GM18507 (cell line): ENCODE measurements at regions not wholly inside any gene's neighbourhood (a gene's known extent, or its start where the extent isn't known, plus 50 kb on each side); places are given as distances from the start of the nearest gene placed in this dataset.
"Not testable (repeated sequence)": the region's sequence is repeated elsewhere in the genome, so short reads cannot be mapped to it uniquely, and the experiment has no call there.

ENCODE experiments used
- DNase-seq: peaks from one replicate; pipeline ENCODE4 v3.0.0; 2011; ENCODE audit warnings: low read depth; ENCODE audit not compliant: insufficient read length; ENCODE audit errors: extremely low spot score
- FAIRE-seq: peaks from 2 replicates; lab custom pipeline; 2011; peaks lifted over from hg19 to GRCh38; lab: Jason Lieb, UNC

DNA sequence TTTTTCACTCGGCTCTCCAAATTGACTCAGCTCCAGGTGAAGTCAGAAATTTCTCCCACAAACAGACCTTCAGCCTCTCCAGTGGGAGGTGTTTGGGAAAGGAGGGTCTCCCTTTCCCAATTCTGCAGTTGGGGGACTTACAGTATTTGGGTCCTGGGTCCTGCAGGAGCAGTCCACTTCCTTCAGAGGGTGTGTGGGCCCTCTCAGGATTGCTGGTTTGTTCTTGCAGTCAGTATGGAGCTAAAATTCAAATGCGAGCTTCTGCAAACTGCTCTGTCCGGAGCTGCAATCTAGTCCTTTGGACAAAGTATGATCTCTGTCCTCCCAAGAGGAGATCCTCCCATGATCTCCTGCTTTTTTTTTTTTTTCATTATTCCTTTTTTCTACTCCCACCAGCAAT is 87.9 kb upstream of the MSTN start:
- FAIRE-seq (no peak), DNase-seq (no peak)

DNA sequence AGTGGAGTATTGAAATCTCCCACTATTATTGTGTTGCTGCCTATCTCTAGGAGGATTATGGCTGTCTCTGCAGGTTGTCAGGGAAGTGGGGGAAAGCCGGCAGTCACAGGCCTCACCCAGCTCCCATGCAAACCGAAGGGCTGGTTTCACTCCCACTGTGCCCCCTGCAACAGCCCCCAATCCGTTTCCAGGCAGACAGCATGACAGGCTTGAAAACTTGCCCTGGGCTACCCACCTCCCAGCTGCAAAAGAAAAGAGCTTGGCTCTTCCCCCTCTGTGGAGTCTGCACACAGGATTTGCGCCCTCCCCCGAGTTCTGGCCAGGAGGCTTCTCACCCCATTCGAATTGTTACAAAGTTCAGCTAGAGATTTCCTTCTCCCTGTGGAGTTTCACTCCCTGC is 87.4 kb upstream of the MSTN start:
- FAIRE-seq: no peak
- no peak for DNase-seq

DNA sequence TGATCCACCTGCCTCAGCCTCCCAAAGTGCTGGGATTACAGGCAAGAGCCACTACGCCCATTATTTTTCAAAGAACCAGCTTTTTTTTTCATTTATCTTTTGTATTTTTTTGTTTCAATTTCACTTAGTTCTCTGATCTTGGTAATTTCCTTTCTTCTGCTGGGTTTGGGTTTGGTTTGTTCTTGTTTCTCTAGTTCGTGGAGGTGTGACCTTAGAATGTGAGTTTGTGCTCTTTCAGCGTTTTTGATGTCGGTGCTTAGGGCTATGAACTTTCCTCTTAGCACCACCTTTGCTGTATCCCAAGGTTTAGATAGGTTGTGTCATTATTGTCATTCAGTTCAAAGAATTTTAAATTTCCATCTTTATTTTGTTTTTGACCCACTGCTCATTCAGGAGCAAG is 86.7 kb upstream of the MSTN start:
- no peak for FAIRE-seq

DNA sequence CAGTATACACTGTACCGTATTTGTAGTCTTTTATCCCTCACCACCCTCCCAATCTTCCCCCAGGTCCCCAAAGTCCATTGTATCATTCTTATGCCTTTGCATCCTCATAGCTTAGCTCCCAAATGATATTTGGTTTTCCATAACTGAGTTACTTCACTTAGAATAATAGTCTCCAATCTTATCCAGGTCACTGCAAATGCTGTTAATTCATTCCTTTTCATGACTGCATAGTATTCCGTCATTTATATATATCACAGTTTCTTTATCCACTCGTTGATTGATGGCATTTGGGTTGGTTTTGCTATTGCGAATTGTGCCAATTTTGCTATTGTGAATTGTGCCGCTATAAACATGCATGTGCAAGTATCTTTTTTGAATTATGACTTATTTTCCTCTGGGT is 83.6 kb upstream of the MSTN start:
- not testable (repeated sequence) for FAIRE-seq, DNase-seq

More for the DNA sequence above, 86.7 kb upstream of the MSTN start:
- DNase-seq: no peak

DNA sequence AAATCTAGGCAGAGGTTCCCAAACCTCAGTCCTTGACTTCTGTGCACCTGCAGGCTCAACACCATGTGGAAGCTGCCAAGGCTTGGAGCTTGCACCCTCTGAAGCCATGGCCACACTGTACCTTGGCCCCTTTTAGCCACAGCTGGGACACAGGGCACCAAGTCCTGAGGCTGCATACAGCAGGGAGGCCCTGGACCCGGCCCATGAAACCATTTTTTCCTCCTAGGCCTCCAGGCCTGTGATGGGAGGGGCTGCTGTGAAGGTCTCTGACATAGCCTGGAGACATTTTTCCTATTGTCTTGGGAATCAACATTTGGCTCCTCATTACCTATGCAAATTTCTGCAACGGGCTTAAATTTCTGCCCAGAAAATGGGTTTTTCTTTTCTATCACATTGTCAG is 77.9 kb upstream of the MSTN start:
- DNase-seq, FAIRE-seq: not testable (repeated sequence)

DNA sequence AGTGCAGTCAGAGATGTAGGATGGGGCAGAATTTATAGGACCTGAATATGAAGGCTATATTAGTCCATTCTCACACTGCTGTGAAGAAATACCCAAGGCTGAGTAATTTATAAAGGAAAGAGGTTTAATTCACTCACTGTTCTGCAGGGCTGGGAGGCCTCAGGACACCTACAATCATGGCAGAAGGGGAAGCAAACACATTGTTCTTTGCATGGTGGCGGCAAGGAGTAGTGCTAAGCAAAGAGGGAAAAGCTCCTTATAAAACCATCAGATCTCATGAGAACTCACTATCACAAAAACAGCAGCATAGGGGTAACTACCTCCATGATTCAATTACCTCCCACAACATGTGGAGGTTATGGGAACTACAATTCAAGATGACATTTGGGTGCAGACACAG is 76.8 kb upstream of the MSTN start:
- FAIRE-seq (no peak), DNase-seq (no peak)

DNA sequence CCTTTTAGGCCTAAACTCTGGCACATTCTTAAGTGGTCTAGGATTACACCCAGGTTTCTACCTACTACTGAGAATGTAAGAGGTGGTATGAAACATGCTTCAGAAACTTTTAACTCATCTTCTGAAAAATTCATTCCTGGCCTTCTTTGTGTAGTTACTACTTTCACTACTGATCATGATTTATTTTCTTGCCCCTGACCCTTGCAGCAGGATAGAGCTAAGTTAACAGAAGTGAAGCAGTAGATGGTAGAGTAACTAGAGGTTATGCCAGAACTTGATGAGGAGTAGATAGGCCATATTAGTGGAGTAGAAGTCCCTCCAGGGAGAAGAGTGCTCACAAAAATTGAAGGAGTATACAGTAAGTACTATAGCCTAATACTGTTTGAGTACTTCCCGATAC is 75.5 kb upstream of the MSTN start:
- no peak for FAIRE-seq
- no peak for DNase-seq

DNA sequence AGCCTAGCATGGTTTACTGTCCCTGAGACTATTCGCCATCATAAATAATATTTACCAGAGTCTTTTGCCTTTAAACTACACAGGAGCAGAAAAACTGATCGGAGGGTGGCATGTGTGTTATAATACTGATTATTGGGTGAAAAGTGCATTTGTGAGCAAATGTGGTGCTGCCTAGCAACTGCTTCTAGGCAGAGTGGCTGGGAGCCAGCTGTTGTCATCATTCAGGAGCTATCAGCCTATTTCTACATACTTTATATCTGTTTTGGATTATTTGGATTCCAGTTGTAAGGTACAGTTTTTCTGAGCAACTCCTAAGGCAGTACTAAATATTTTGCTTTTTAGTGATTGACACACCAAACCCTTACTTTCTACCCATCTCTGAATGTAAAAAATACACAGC is 75.0 kb upstream of the MSTN start:
- no peak for FAIRE-seq
- no peak for DNase-seq

DNA sequence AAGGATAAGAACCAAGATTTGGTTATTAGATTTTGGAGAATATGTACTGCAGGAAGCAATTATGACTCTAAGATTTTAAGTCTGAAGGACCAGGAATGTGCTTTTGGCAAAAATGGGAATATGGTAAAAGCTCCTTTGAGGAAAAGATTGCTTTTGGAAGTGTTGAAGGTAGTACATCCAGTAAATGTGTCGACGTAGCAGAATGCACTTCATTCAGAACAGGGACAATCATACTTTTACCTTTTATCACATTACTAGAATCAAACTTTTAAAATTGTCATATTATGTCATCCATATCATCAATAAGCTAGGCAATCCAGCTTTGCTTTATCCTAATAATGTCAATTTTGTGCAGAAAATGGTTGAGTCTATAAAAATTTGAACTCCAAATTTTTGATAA is 74.3 kb upstream of the MSTN start:
- no peak for FAIRE-seq
- no peak for DNase-seq

DNA sequence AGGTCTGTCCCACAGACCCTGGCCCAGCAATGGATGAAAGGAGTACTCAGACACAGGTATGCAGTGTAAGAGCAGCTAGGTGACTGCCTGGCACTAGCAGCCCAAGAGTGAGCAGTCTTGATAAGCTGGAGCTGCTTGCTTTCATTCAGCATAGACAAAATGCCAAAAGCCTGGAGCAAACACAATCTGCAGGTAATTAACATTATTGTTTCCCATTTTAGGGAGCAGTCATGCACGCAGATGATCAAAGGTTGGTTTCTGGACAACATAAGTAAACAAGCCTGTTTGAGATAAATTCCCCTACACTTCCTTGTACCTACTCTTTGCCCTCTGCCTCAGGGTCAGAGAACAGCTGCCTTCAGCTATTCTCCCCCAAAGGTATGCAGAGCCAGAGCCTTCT is 73.7 kb upstream of the MSTN start:
- DNase-seq (no peak), FAIRE-seq (no peak)

DNA sequence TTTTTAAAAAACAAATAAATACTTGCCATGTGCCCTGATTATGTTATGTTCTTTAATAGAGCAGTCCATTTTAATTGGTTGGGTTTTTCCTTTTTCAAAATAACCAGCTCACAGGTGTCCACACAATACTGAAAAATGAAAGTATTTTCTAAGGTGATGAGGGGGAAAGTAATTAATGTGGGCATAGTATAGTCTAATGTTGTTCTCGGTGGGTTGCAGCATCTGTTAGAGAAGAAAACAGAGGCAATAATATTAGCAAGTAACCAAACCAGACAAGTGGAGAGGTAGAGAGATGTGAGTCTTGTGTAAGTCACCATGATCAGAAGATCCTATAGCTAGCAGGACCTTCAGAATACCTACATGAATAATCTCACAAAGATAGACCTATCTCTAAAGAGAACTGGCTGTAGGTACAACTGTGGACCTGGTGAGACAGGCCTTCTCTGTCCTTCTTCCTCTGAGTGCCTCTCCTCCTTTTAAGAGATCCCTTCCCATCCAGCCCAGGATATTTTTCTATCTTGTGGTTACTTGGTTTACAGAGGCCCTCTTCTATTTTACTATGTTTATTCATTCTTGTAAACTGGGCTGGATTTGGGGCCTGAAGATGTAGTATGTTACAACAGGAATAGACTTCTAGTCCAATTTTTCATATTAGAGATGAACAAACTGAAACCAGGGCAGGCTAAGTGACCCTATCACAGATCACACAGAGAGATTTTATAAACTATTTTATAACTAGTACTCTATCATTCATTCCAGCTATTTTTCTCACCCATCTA is 67.1 kb upstream of the MSTN start:
- FAIRE-seq: no peak
- no peak for DNase-seq

DNA sequence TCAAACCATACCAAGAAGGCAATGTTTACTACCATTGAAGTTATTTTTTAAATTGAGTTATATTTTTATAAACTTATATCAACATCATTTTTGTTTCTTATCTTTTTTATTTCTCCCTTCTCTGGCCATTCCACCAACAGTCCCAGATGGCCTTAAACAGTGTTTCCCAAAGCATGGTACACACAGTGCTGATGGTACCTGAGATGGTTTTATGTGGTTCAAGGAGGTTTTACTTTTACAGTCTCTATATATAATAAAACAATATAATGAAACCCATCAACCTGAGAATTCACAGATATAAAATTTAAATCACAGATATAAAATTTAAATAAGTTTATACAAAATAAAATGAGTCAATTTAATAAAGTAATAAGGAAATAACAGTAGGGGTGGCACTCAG is 65.1 kb upstream of the MSTN start:
- DNase-seq: no peak
- no peak for FAIRE-seq

DNA sequence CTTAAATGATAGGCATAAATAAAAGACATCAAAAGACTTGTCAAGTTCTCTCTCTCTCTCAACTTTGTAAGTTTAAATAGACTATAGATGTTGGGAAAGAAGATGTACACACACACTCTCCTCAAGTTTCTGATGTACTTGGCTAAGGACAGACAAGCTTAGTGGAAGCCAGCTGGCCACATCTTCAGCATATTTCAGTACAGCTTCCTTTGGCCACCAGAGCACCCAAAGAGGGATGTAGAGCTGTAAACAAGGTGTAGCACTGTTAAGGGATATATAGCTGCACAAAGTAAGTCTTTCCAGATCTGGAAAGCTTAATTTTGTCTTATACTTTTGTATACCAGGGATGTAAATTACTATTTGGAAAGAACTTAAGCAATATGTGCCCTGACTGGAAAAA is 64.3 kb upstream of the MSTN start:
- FAIRE-seq: no peak
- no peak for DNase-seq

DNA sequence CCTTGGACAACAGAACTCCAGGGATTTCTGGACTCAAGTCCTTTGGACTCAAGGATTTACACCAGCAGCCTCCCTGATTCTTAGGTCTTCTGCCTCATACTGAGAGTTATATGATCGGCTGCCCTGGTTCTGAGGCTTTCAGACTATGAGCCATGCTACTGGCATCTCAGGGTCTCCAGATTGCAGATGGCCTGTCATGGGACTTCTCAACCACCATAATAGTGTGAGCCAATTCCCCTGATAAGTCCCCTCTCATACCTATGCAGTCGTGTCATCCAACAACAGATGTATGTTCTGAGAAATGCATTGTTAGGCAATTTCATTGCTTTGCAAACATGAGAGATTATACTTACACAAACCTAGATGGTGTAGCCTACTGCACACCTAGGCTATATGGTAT is 61.4 kb upstream of the MSTN start:
- FAIRE-seq (no peak), DNase-seq (no peak)

DNA sequence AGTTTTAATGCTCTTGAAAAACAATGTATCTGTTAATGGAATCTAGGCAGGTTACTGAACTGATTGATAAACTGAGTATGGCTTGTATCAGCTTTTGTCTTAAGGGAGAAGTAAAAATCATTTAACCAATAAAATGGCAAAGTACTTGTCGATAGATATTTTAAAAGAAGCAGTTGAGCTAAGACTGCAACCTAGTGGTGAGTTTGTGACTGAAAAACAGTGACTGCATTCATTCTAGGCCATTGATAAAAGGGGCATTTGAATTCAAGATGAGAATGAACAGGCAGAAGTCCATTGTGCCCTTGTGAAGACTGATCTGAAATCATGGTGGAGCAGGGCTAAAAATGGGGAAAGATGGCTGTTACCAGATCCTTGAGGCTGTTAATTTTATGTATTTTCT is 59.4 kb upstream of the MSTN start:
- no peak for DNase-seq
- peak; percentile 75 for FAIRE-seq

DNA sequence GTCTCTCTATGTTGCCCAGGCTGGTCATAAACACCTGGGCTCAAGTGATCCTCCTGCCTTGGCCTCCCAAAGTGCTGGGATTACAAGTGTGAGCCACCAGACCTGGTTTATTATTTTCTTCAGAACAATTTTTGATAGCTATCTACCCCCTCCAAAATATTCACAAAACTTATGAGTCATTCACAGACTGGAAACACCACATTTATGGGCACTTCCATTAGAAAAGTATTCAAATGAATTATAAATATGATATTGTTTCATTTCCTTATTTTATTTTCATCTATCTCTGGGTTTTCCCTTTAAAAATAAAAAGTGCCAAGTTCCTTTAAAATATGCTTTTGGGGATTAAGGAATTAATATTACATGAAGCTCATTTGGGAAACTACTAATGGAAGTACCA is 58.8 kb upstream of the MSTN start:
- DNase-seq (no peak), FAIRE-seq (no peak)

DNA sequence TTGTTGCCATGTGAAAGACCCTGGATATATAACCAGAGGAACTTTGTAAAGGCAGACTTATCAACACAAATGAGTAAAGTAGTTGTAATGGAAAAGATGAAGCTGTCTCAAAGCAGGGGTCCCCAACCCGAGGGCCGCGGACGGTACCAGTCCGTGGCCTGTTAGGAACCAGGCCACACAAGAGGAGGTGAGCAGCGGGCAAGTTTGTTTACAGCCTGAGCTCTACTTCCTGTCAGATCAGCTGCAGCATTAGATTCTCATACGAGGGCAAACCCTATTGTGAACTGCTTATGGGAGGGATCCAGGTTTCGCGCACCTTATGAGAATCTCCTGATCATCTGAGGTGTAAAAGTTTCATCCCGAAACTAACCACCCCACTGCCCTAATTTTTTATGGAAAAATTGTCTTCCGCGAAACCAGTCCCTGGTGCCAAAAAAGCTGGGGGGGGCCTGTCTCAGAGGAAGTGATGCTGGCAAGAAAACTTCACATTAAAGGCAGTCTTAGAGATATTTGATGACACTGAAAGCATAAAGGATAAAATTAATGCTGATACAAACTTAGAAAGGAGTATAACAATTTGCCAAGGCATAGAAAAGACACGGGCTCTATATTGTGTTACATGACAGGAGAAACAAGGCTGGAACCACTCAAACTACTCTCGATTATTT is 57.5 kb upstream of the MSTN start:
- no peak for FAIRE-seq
- no peak for DNase-seq

DNA sequence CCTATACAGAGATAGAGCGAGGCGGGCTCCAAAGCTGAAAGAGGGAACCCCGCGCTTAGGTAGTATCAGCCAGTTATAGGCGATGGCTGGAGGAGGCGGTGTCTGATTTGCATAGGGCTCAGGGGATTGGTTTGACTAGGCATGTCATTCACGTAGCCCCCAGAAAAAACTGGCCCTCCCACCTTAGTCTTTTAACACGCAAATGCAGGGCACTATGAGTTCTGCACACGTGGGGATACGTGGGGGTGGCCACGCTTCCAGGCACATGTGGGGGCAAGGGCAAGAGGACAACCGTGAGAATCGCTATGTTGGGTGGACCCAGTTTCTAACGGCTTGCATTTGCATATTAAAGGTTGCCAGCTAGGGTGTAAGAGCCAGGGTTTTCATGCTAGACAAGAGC is 56.7 kb upstream of the MSTN start:
- DNase-seq (no peak), FAIRE-seq (no peak)

DNA sequence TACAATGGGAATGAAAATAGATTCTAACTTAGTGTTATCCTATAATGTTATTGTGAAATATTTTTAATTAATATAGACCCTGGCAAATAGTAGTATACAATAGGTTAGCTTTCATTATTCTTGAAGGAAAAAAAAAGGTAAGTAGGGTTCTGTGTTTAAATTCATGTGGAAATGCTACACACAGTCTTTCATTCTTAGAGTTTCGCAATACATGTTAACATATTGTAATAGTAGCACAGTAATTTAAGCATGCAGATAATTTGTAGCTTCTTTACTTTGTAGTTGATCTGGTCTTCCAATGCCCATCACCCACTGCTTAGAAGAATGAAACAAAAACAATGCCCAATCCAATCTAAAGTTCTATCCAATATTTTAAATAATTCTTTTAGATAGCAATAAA is 54.8 kb upstream of the MSTN start:
- DNase-seq (no peak), FAIRE-seq (no peak)

DNA sequence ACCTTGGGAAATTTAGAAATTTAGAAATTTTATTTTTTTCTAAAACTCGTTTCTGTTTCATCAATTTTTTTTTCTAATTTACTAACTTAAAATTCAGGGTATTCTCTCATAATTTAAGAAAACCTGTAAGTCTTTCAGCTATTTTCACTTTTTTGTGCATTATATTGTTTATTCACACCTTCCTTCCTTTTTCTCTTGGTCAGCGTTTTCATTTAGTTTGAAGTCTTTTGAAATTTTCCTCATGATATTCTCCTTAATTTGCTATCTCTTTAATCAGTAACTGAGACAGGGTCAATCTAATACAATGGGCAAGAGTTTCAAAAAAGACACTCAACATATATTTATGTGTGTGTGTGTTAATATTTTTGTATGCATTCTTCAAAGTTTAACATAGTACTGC is 50.5 kb upstream of the MSTN start:
- FAIRE-seq (no peak), DNase-seq (no peak)
